CD4-positive, alpha-beta T cell treated with Interferon gamma for 1 hour (primary cell): ENCODE measurements at regions not wholly inside any gene's neighbourhood (a gene's known extent, or its start where the extent isn't known, plus 50 kb on each side); places are given as distances from the start of the nearest gene placed in this dataset.

Experiments
- DNase-seq: peaks from one replicate; pipeline ENCODE4 v3.0.0-alpha.2; 2020

GRCh38 chr18:41829647-41830516 is 125.2 kb upstream of the PIK3C3 start:
- DNase-seq = no peak

DNA sequence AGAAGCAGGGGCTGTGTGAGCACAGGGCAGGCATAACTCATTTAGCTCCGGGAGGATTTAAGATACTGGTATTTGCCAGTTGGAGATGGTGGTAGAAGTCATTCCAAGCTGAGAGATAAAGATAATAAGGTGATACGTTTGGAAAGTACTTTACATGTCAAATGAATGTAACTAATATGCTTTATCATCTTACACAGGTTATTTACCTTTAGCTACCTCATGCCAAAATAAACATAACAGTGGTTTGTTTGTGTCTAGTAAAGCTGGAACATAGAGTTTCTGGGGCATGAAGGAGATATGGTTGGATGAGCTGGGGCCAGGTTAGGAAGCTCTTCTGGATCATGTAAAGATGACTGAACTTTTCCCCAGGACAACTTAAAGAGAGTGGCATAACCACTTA is 126.9 kb upstream of the PIK3C3 start:
- DNase-seq = no peak

- DNase-seq = no peak
These were observed 134.2 kb upstream of the PIK3C3 start for GRCh38 chr18:41820784-41821183.

GRCh38 chr18:41818381-41819355 is 136.4 kb upstream of the PIK3C3 start:
- DNase-seq = no peak

- DNase-seq = no peak
These were observed 140.4 kb upstream of the PIK3C3 start for GRCh38 chr18:41814651-41815050.

DNA sequence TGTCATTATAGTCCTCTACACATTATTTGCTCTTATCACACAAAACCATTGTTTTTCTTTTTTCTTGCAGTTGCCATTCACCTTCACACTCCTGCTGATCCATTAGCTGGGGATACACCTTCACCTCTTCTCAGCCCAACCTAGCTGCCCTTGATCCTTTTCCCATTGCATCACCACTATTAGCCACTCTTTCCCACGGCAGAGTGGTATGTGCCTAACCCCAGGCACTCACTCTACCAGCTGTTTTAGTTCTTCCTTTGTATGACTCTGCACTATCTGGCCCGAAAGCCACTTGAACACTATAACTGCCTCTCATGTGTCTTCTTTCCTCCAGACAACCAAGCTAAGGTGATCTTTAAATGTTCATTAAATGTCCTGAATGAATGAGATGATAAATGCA is 145.4 kb upstream of the PIK3C3 start:
- DNase-seq = no peak

GRCh38 chr18:41805341-41805740 is 149.7 kb upstream of the PIK3C3 start:
- no peak for DNase-seq

GRCh38 chr18:41798879-41799278 is 156.2 kb upstream of the PIK3C3 start:
- DNase-seq = no peak

GRCh38 chr18:41790687-41791086 is 164.3 kb upstream of the PIK3C3 start:
- no peak for DNase-seq

- no peak for DNase-seq
These were observed 166.0 kb upstream of the PIK3C3 start for GRCh38 chr18:41789001-41789400.

- no peak for DNase-seq
These were observed 171.2 kb upstream of the PIK3C3 start for GRCh38 chr18:41783879-41784278.

DNA sequence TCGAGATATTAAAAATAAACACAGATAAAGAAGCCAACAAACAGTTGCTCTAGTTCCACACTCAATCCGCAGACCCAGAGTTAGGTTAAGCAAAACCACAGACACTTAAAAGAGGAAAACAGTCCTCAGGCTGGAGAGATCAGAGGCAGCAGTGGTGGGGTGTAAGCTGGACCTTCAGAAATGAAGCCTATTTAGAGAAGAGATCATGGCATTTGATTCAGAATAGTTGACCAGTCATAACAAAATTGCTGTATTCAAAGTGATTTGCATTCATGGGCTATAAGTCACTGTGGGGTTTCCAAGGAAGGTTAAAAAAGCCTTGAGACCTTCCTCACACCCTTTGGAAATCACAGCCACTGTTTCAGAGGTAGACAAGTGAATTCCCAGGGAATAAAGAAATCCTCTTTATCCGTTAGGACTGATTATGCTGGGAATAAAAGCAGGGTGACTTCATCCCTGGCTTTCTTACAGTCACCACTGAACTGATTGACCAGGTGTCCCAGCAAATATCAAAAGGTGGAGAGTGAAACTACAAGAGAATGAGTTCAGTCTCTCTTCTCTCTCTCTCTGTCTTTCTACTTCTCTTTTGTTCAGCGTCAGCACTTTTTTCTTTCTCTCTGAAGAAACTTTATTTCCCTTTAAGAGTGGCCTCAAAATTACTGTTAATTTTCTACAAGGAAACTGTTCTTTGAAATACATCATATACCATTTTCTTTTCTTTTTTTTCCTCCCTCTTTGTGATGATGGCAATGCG is 171.8 kb upstream of the PIK3C3 start:
- DNase-seq = no peak

DNA sequence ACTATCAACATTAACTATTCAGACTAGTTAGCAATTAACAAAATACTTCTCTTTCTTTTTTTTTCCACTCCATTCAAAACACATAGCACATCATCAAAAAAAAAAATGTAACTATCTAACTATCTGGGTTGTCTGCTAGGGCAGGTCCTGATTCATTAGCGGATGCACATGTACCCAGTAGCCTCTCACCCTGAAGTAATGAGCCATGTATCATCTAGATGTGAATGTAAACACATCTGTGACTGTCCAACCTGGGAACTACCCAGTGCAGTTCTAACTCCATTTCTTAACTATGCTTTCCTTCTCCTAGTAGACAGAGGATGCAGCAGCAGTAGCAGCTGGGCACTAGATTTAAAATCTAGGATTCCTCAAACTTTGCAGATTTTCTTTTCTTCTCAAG is 183.1 kb upstream of the PIK3C3 start:
- no peak for DNase-seq

- no peak for DNase-seq
These were observed 185.8 kb upstream of the PIK3C3 start for GRCh38 chr18:41769265-41769664.

DNA sequence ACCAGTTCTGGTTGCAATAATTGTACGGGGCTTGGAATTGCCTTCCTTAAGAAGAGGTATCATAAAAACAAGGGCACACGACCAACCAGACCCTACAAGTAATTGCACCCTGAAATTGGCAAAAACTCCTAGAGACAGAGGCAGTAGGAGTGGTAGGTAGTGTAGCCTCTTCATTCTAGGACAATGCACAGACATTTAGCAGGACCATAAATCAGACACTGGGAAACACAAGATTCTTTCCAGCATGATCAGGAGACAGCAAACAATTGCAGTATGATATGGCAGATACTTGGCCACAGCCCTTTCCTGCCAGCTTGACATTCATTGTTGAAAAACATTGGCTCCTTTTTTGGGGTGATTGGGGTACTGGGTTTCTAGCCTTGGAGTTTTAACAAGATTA is 186.6 kb upstream of the PIK3C3 start:
- no peak for DNase-seq

DNA sequence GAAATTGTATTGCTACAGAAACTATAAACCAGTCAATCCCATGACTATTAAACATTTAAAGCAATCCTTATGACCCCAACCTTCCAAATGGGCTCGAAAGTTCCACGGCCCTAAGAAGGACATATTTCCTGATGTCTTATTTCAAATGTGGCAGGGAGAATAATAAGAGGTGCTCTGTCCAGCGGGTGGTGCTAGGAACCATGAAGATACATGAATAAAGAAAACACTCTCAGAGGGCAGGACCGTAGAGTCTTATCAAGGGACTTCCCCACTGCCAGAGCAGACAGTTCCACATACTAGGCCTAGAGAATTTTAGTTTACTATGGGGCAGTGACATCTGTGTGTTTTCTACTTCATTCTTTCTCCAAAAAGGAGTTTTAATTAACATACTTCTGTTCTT is 187.1 kb upstream of the PIK3C3 start:
- no peak for DNase-seq

GRCh38 chr18:41765460-41765859 is 189.6 kb upstream of the PIK3C3 start:
- no peak for DNase-seq

DNA sequence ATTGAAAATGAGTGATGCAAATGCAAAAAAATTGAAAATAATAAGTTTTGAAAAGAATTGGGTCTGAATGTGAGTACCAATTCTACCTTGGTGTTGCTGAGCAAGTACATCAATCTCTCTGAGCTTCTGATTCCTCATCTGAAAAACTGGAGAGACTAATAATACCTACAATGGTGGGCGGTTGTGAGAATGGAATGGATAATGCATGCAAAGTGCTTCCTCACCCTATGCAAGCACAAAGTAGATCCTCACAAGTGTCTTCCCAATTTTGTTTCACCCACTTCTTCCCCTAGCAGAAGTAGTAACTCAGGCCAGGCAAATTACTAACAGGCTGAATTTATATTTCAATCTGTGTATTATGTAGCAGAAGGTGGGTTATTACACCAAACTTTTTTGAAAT is 191.7 kb upstream of the PIK3C3 start:
- no peak for DNase-seq

GRCh38 chr18:41761333-41762018 is 193.6 kb upstream of the PIK3C3 start:
- no peak for DNase-seq

GRCh38 chr18:41758534-41758933 is 196.5 kb upstream of the PIK3C3 start:
- DNase-seq = no peak

GRCh38 chr18:41756141-41756540 is 198.9 kb upstream of the PIK3C3 start:
- DNase-seq = no peak

- no peak for DNase-seq
These were observed 200.7 kb upstream of the PIK3C3 start for GRCh38 chr18:41754332-41754731.

DNA sequence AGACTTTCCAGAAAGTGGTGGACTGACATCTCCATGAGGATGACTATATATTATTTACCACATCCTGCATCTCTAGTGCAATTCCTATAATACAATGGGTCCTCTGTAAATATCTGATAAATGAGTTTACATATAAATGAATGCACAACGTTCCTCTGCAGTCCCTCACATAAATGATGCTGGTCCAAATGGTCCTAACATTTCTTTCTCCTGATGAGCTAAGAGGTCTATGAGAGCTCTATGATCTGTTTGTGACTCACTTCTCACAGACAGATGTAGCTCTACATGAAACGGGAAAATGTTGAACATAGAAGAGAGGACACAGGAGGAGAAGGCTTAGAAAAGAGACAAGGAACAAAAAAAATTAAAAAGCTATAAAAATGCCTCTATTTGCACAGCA is 201.2 kb upstream of the PIK3C3 start:
- no peak for DNase-seq
